ENCODE measurements at regions not wholly inside any gene's neighbourhood (a gene's known extent, or its start where the extent isn't known, plus 50 kb on each side); places are given as distances from the start of the nearest gene placed in this dataset.

- no peak for TF ChIP-seq POLR2A (IDR thresholded peaks at IDR 0.05)
- TF ChIP-seq EP300 (IDR thresholded peaks at IDR 0.05; ENCODE audit: low read depth), result no peak
- no peak for TF ChIP-seq CTCF (IDR thresholded peaks at IDR 0.05)
- no peak for TF ChIP-seq POLR2AphosphoS5 (IDR thresholded peaks at IDR 0.05)
- no peak for DNase-seq
- in situ Hi-C loops (cut with MboI; ENCODE audit: low pct_ligation_motif_present in 1 of 4, low pct_unique_long_range_greater_than_20kb in 1 of 4, low sequenced_read_pairs in 3 of 4), result loop anchor here in 3 of 4 donors (10.0 kb wide), 1 partner anchor 226 kb away; no protein-coding TSS in a partner anchor
Observed at GRCh38 chr13:46498650-46499049, 54.3 kb upstream of the LRCH1 start.

GRCh38 chr13:46496086-46496485 lies 56.9 kb upstream of the LRCH1 start:
- no peaks in the 10 kb centered on the region for H3K36me3 ChIP-seq
- H3K27ac ChIP-seq, result no peak overlapping the region
- intact Hi-C loops (cut with DNase I; ENCODE audit: low total_unique reads), result loop anchor here (5.0 kb wide), 1 partner anchor 221 kb away; no protein-coding TSS in a partner anchor
- H3K27me3 ChIP-seq, result no peaks in the 10 kb centered on the region
- 75 to 76% methylated on average over 4 of the region's 4 CpGs for WGBS, 2 donors (ENCODE audit: low coverage in 1 of 2)
- DNase-seq, result no peak
- in situ Hi-C loops (cut with MboI; ENCODE audit: low pct_ligation_motif_present in 1 of 4, low pct_unique_long_range_greater_than_20kb in 1 of 4, low sequenced_read_pairs in 3 of 4), result loop anchor here in 3 of 4 donors (10.0 kb wide), 1 partner anchor 229 kb away; no protein-coding TSS in a partner anchor
- H3K4me3 ChIP-seq, result no peak overlapping the region
- TF ChIP-seq EP300 (IDR thresholded peaks at IDR 0.05; ENCODE audit: low read depth) (no peak), CTCF (IDR thresholded peaks at IDR 0.05) (no peak), POLR2AphosphoS5 (IDR thresholded peaks at IDR 0.05) (no peak), POLR2A (IDR thresholded peaks at IDR 0.05) (no peak)
- no peaks in the 10 kb centered on the region for H3K4me1 ChIP-seq
- no peaks in the 10 kb centered on the region for H3K9me3 ChIP-seq

More at GRCh38 chr13:46498650-46499049, 54.3 kb upstream of the LRCH1 start:
- no peaks in the 10 kb centered on the region for H3K4me1 ChIP-seq
- no peaks in the 10 kb centered on the region for H3K36me3 ChIP-seq
- no peak overlapping the region for H3K27ac ChIP-seq
- no peaks in the 10 kb centered on the region for H3K9me3 ChIP-seq
- H3K4me3 ChIP-seq, result no peak overlapping the region
- intact Hi-C loops (cut with DNase I; ENCODE audit: low total_unique reads), result loop anchor here (5.0 kb wide), 1 partner anchor 219 kb away; no protein-coding TSS in a partner anchor
- H3K27me3 ChIP-seq, result no peaks in the 10 kb centered on the region
- 80 to 100% methylated on average over 1 to 3 of the region's 3 CpGs for WGBS, 2 donors (ENCODE audit: low coverage in 1 of 2)

GRCh38 chr13:46495651-46496050 lies 57.3 kb upstream of the LRCH1 start:
- in situ Hi-C loops (cut with MboI; ENCODE audit: low pct_ligation_motif_present in 1 of 4, low pct_unique_long_range_greater_than_20kb in 1 of 4, low sequenced_read_pairs in 3 of 4), result loop anchor here in 3 of 4 donors (10.0 kb wide), 1 partner anchor 229 kb away; no protein-coding TSS in a partner anchor
- Histone ChIP-seq H3K36me3 (no peaks in the 10 kb centered on the region), H3K4me1 (no peaks in the 10 kb centered on the region), H3K4me3 (no peak overlapping the region), H3K27ac (no peak overlapping the region), H3K9me3 (no peaks in the 10 kb centered on the region), H3K27me3 (no peaks in the 10 kb centered on the region)
- 76 to 80% methylated on average over 4 of the region's 4 CpGs for WGBS, 2 donors (ENCODE audit: low coverage in 1 of 2)
- TF ChIP-seq EP300 (IDR thresholded peaks at IDR 0.05; ENCODE audit: low read depth) (no peak), CTCF (IDR thresholded peaks at IDR 0.05) (no peak), POLR2AphosphoS5 (IDR thresholded peaks at IDR 0.05) (no peak), POLR2A (IDR thresholded peaks at IDR 0.05) (no peak)
- intact Hi-C loops (cut with DNase I; ENCODE audit: low total_unique reads), result loop anchor here (5.0 kb wide), 1 partner anchor 222 kb away; no protein-coding TSS in a partner anchor
- DNase-seq, result no peak

- no peaks in the 10 kb centered on the region for H3K4me1 ChIP-seq
- TF ChIP-seq POLR2A (IDR thresholded peaks at IDR 0.05), result no peak
- TF ChIP-seq EP300 (IDR thresholded peaks at IDR 0.05; ENCODE audit: low read depth), result no peak
- no peak for TF ChIP-seq POLR2AphosphoS5 (IDR thresholded peaks at IDR 0.05)
- no peak for TF ChIP-seq CTCF (IDR thresholded peaks at IDR 0.05)
- DNase-seq, result no peak
- no peak overlapping the region for H3K4me3 ChIP-seq
- no peaks in the 10 kb centered on the region for H3K27me3 ChIP-seq
- no peaks in the 10 kb centered on the region for H3K9me3 ChIP-seq
- H3K36me3 ChIP-seq, result no peaks in the 10 kb centered on the region
- intact Hi-C loops (cut with DNase I; ENCODE audit: low total_unique reads), result loop anchor here (5.0 kb wide), 1 partner anchor 222 kb away; no protein-coding TSS in a partner anchor
- in situ Hi-C loops (cut with MboI; ENCODE audit: low pct_ligation_motif_present in 1 of 4, low pct_unique_long_range_greater_than_20kb in 1 of 4, low sequenced_read_pairs in 3 of 4), result loop anchor here in 3 of 4 donors (10.0 kb wide), 1 partner anchor 230 kb away; no protein-coding TSS in a partner anchor
- H3K27ac ChIP-seq, result no peak overlapping the region
Observed at GRCh38 chr13:46495066-46495465, 57.9 kb upstream of the LRCH1 start.
